ENCODE measurements at regions not wholly inside any gene's neighbourhood (a gene's known extent, or its start where the extent isn't known, plus 50 kb on each side); places are given as distances from the start of the nearest gene placed in this dataset.
"Not testable (repeated sequence)": the region's sequence is repeated elsewhere in the genome, so short reads cannot be mapped to it uniquely, and the experiment has no call there.

- TF ChIP-seq CTCF (IDR thresholded peaks at IDR 0.05; ENCODE audit: low read depth, low read length); MAX (IDR thresholded peaks at IDR 0.05; ENCODE audit: low read depth, low read length); POLR2A (IDR thresholded peaks at IDR 0.05; ENCODE audit: extremely low read depth, insufficient read length); MYC (IDR thresholded peaks at IDR 0.05; ENCODE audit: low read depth, low read length): not testable (repeated sequence)
Measured at GRCh38 chr9:66269024-66269423, 532.1 kb downstream of the FOXD4L4 start.

Measured in NB4 (cell line).